K562 (cell line): ENCODE measurements at regions not wholly inside any gene's neighbourhood (a gene's known extent, or its start where the extent isn't known, plus 50 kb on each side); places are given as distances from the start of the nearest gene placed in this dataset.

Source experiments
- BCL6 ChIP-seq: fragments of 250-450 bp; sonication (Bioruptor Pico); IDR thresholded peaks from 2 replicates; pipeline ENCODE4 v1.4.0; 2020
- C11orf30 ChIP-seq: fragments of 450-650 bp; IDR thresholded peaks from 2 replicates; pipeline ENCODE4 v1.6.1; 2016; ENCODE audit warnings: low read depth, mild to moderate bottlenecking
- COPS2 ChIP-seq: fragments of 450-650 bp; conservative IDR thresholded peaks from 2 replicates; pipeline ENCODE4 v1.6.1; 2016; ENCODE audit warnings: mild to moderate bottlenecking, moderate library complexity
- DACH1 ChIP-seq: fragments of 450-650 bp; IDR thresholded peaks from 2 replicates; pipeline ENCODE4 v1.6.1; 2018; ENCODE audit not compliant: partially characterized antibody
- DNMT1 ChIP-seq: fragments of 450-650 bp; IDR thresholded peaks from 2 replicates; pipeline ENCODE4 v1.6.1; 2016; ENCODE audit warnings: antibody characterized with exemption, mild to moderate bottlenecking
- DPF2 ChIP-seq: fragments of 450-650 bp; IDR thresholded peaks from 2 replicates; pipeline ENCODE4 v1.6.1; 2016
- EP300 ChIP-seq: IDR thresholded peaks from 2 replicates; pipeline ENCODE4 v1.6.1; 2012; ENCODE audit warnings: low read length, improper control_type of control experiment
- HNRNPUL1 ChIP-seq: fragments of 200-400 bp; formaldehyde crosslinking; IDR thresholded peaks from 2 replicates; pipeline ENCODE4 v1.6.1; 2017; ENCODE audit warnings: low read length
- LCOR ChIP-seq: sonication (generic); formaldehyde crosslinking; IDR thresholded peaks from 2 replicates; pipeline ENCODE4 v1.8.0; 2022; ENCODE audit warnings: mild to moderate bottlenecking, missing genetic modification reagents
- PPARD ChIP-seq: fragments of 250-450 bp; sonication (Bioruptor Pico); IDR thresholded peaks from 2 replicates; pipeline ENCODE4 v1.8.0; 2022; ENCODE audit warnings: inconsistent platforms, mild to moderate bottlenecking, moderate library complexity
- TAF1 ChIP-seq: IDR thresholded peaks from 2 replicates; pipeline ENCODE4 v1.6.1; 2011; ENCODE audit warnings: mild to moderate bottlenecking, low read length, moderate library complexity; ENCODE audit not compliant: insufficient read depth, control insufficient read depth, severe bottlenecking; ENCODE audit errors: extremely low read depth
- TCF3 ChIP-seq: sonication (generic); formaldehyde crosslinking; IDR thresholded peaks from 2 replicates; pipeline ENCODE4 v1.4.0; 2020; ENCODE audit warnings: mild to moderate bottlenecking, missing genetic modification reagents
- TCFL5 ChIP-seq: fragments of 250-450 bp; sonication (Bioruptor Pico); conservative IDR thresholded peaks from 2 replicates; pipeline ENCODE4 v1.6.1; 2021; ENCODE audit warnings: mild to moderate bottlenecking, moderate library complexity, matching md5 sums
- YY1 ChIP-seq, 3 experiments: IDR thresholded peaks; 2 replicates each; pipeline ENCODE4 v1.6.1; 2011; ENCODE audit warnings: low read length in 2 of 3, mild to moderate bottlenecking in 2 of 3, moderate library complexity in 2 of 3, borderline replicate concordance in 1 of 3, control low read depth in 1 of 3, low read depth in 1 of 3; ENCODE audit not compliant: insufficient read depth in 3 of 3, insufficient replicate concordance in 2 of 3, control insufficient read depth in 1 of 3, insufficient read length in 1 of 3; ENCODE audit errors: extremely low read depth in 1 of 3
- ZBTB7A ChIP-seq: IDR thresholded peaks from 2 replicates; pipeline ENCODE4 v1.6.1; 2011; ENCODE audit warnings: low read depth, mild to moderate bottlenecking, low read length, moderate library complexity, borderline replicate concordance; ENCODE audit not compliant: control insufficient read depth
- ZNF717 ChIP-seq: fragments of 250-450 bp; sonication (Bioruptor Pico); IDR thresholded peaks from 2 replicates; pipeline ENCODE4 v1.5.0; 2021
- ZNF76 ChIP-seq: fragments of 250-450 bp; sonication (Bioruptor Pico); IDR thresholded peaks from 2 replicates; pipeline ENCODE4 v1.4.0; 2020; ENCODE audit warnings: mild to moderate bottlenecking, moderate library complexity, borderline replicate concordance
- TF ChIP-seq, protein P1 (sequence below): fragments of 250-450 bp; sonication (Bioruptor Pico); IDR thresholded peaks from 2 replicates; pipeline ENCODE4 v1.5.0; 2021; ENCODE audit warnings: mild to moderate bottlenecking, borderline replicate concordance
- TF ChIP-seq, protein P2 (sequence below): fragments of 450-650 bp; IDR thresholded peaks from 2 replicates; pipeline ENCODE4 v1.6.1; 2016; ENCODE audit warnings: low read depth, mild to moderate bottlenecking, moderate library complexity
- TF ChIP-seq, protein P3 (sequence below): fragments of 250-450 bp; sonication (Bioruptor Pico); IDR thresholded peaks from 2 replicates; pipeline ENCODE4 v1.5.0; 2021; ENCODE audit warnings: mild to moderate bottlenecking, moderate library complexity

DNA sequence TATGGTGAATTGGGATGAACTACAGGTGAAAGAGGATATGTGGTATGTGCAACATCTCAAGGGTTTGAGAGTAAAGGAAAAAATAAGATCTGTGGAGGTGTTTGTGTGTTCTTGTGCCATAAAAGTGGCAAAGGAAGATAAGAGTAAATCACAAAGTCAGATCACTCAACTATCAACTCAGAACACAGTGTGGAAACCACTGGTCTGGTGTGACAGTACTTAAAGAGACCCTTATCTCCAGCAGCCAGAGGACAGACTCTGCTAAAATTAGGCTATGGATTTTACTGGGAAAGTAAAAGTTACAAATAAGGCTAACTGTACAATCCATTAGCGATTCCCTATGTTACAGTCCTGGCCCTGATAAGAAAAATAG lies 54.0 kb upstream of the PRDM8 start (continued):
- TF ChIP-seq, protein P1, sequence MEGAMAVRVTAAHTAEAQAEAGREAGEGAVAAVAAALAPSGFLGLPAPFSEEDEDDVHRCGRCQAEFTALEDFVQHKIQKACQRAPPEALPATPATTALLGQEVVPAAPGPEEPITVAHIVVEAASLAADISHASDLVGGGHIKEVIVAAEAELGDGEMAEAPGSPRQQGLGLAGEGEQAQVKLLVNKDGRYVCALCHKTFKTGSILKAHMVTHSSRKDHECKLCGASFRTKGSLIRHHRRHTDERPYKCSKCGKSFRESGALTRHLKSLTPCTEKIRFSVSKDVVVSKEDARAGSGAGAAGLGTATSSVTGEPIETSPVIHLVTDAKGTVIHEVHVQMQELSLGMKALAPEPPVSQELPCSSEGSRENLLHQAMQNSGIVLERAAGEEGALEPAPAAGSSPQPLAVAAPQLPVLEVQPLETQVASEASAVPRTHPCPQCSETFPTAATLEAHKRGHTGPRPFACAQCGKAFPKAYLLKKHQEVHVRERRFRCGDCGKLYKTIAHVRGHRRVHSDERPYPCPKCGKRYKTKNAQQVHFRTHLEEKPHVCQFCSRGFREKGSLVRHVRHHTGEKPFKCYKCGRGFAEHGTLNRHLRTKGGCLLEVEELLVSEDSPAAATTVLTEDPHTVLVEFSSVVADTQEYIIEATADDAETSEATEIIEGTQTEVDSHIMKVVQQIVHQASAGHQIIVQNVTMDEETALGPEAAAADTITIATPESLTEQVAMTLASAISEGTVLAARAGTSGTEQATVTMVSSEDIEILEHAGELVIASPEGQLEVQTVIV (CRISPR knock-in tag) = no peak
- TF ChIP-seq DACH1 = peak; percentile 68
- TF ChIP-seq TCF3 (CRISPR knock-in tag) = peak; percentile 98
- no peak for TF ChIP-seq TAF1
- 0 out of 2 replicates have a peak, but pooled peaks have one; percentile 38 for TF ChIP-seq ZNF717 (CRISPR knock-in tag)
- no peak for TF ChIP-seq YY1 (IDR thresholded peaks at IDR 0.05; ENCODE audit: borderline replicate concordance in 1 of 3, control insufficient read depth in 1 of 3, extremely low read depth in 1 of 3, insufficient read depth in 3 of 3, insufficient read length in 1 of 3, insufficient replicate concordance in 2 of 3, low read depth in 1 of 3, low read length in 2 of 3)
- no peak for TF ChIP-seq ZBTB7A
- TF ChIP-seq, protein P2, sequence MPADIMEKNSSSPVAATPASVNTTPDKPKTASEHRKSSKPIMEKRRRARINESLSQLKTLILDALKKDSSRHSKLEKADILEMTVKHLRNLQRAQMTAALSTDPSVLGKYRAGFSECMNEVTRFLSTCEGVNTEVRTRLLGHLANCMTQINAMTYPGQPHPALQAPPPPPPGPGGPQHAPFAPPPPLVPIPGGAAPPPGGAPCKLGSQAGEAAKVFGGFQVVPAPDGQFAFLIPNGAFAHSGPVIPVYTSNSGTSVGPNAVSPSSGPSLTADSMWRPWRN = peak; percentile 97
- TF ChIP-seq LCOR (CRISPR knock-in tag) = peak; percentile 82; the same call in 1 of the 2 replicates
- TF ChIP-seq DPF2 = peak; percentile 100
- TF ChIP-seq ZNF76 = no peak
- TF ChIP-seq C11orf30 = no peak
- TF ChIP-seq DNMT1 = no peak
- no peak for TF ChIP-seq COPS2
- no peak for TF ChIP-seq PPARD (CRISPR knock-in tag)
- peak; percentile 98 for TF ChIP-seq EP300
- TF ChIP-seq BCL6 = no peak
- no peak for TF ChIP-seq HNRNPUL1
- TF ChIP-seq, protein P3, sequence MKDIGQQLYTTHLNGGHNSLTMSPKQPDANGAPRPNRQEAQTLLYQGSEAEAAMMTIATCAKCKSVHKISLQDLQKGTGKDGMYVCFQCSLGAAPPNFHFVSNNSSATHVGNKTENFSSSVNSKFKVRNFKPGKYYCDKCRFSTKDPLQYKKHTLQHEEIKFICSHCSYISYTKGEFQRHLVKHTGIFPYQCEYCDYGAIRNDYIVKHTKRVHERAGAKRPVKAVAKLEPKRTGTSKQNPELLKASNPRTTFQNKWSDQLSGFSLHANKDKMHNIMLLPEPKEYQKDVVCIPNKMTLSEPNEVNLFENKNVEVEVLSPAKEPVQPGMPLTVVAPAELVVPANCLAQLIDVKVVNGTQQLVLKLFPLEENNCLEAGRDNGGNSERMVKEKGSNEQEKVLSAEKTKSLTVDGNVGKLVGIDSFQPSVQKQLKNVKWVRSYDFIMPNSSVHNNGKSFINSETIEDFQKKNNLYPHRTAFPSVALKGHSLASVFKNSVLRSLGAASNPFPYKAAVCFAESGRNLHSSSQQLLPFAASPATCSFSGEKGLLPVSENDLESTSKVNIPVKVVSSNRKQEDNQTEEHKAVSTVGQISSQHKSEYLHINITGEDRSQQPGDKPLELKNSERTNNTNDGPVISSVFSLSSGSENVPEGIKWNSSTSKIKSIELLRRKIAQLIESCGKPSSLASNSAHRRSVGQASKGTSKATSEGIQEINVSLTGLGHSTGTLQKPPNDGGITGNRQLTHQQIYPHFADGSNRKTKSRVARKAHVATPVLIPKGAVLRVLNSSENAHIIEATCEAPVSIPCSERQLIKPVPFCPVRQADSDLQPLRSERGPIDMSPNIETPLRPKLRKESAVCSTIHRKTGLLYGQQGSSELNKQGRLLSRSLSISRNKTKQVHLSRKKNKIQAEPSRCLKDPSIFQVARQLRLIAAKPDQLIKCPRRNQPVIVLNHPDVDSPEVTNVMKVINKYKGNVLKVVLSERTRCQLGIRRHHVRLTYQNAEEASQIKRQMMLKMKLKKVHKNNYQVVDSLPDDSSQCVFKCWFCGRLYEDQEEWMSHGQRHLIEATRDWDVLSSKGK (CRISPR knock-in tag) = no peak
- TF ChIP-seq TCFL5 (CRISPR knock-in tag) = no peak
